Activated naive CD4-positive, alpha-beta T cell treated with anti-CD3 and anti-CD28 coated beads, Interleukin-2, amount 10 ng/mL, durations not matched to agents 7 days and 5 days (primary cell): ENCODE measurements at regions not wholly inside any gene's neighbourhood (a gene's known extent, or its start where the extent isn't known, plus 50 kb on each side); places are given as distances from the start of the nearest gene placed in this dataset.

Experiments
- CTCF ChIA-PET: fragments of 350-600 bp; sonication (Branson Sonifier 250); formaldehyde crosslinking; loops from one replicate; lab custom pipeline; 2021; ENCODE audit warnings: antibody characterized with exemption; lab: Charles Lee
- DNase-seq: peaks from one replicate; pipeline ENCODE4 v3.0.0-alpha.2; 2020
- H3K27ac Mint-ChIP-seq: one replicate; pipeline ENCODE4 v1.8.0; 2021; ENCODE audit warnings: mild to moderate bottlenecking, moderate library complexity, mixed read lengths
- H3K27me3 Mint-ChIP-seq: one replicate; pipeline ENCODE4 v1.8.0; 2021; ENCODE audit warnings: mild to moderate bottlenecking, mixed read lengths
- H3K36me3 Mint-ChIP-seq: one replicate; pipeline ENCODE4 v1.8.0; 2021; ENCODE audit warnings: mixed read lengths
- H3K4me1 Mint-ChIP-seq: one replicate; pipeline ENCODE4 v1.8.0; 2021; ENCODE audit warnings: mixed read lengths
- H3K4me3 Mint-ChIP-seq: one replicate; pipeline ENCODE4 v1.8.0; 2021; ENCODE audit warnings: mild to moderate bottlenecking, moderate library complexity, mixed read lengths
- H3K9me3 Mint-ChIP-seq: one replicate; pipeline ENCODE4 v1.8.0; 2021; ENCODE audit warnings: mixed read lengths

DNA sequence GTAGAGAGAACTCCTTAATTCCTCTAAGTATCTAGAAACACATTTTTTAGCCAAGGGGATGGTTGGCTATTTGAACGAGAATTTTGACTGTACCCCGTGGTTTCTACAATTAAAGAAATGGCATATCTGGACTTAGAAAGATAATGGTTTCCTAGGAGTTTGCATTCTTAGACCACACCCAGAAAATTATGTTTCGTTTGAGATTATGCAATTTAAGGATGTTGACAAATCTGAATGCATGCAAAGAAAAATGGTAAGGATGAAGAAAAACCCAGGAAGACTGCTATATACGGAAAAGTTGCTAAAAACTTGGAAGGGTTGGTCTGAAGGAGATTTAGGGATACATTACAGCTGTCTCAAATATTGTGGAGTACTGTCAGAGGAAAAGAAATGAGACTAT is 538.5 kb upstream of the WWC1 start:
- Mint-ChIP-seq H3K27me3 (no peaks in the 10 kb centered on the region), H3K36me3 (no peaks in the 10 kb centered on the region), H3K4me1 (no peaks in the 10 kb centered on the region), H3K4me3 (no peak overlapping the region), H3K9me3 (no peaks in the 10 kb centered on the region), H3K27ac (no peak overlapping the region)
- CTCF ChIA-PET, result no interaction called here
- DNase-seq, result no peak

DNA sequence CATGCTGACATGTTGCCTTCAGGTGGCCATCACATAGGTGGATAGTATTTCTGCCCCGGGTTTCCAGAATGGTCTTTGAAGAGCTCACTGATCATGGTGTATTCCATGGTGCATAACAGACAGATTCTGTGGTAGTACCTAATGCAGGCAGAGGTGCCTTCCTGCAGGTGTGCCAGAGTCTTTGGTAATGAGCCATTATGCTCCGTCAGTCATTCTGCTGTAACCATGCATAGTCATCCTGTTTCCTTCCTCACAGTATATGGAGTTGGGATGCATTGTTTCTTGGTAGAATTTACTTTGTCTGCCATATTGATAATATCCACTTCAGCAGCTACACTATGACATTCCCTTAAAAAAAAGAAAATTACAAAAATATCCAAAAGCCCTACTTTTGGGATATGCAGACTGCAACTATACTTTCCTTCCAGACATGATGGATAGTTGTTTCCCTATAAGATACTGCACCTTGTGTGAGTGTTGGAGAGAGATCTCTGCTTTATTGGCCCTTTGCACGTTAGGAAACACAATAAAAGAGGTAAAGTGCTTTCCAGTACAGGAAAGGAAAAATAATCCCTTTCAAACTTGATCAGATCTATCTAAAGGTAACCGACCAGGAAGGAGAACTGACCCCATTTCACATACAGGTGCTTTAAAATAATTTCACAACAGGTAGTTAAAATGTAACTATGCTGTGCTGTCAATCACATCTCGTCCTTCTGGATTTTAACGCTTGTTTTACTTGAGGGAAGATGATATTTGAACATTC is 537.5 kb upstream of the WWC1 start:
- CTCF ChIA-PET, result no interaction called here
- Mint-ChIP-seq H3K36me3 (no peaks in the 10 kb centered on the region), H3K9me3 (no peaks in the 10 kb centered on the region), H3K4me3 (no peak overlapping the region), H3K4me1 (no peaks in the 10 kb centered on the region), H3K27me3 (no peaks in the 10 kb centered on the region), H3K27ac (no peak overlapping the region)
- no peak for DNase-seq

GRCh38 chr5:167754501-167755021 is 536.9 kb upstream of the WWC1 start:
- Mint-ChIP-seq H3K4me1 (no peaks in the 10 kb centered on the region), H3K27ac (no peak overlapping the region), H3K27me3 (no peaks in the 10 kb centered on the region), H3K4me3 (no peak overlapping the region), H3K9me3 (no peaks in the 10 kb centered on the region), H3K36me3 (no peaks in the 10 kb centered on the region)
- CTCF ChIA-PET, result no interaction called here
- DNase-seq, result no peak

GRCh38 chr5:167755420-167755819 is 536.0 kb upstream of the WWC1 start:
- Mint-ChIP-seq H3K27me3 (no peaks in the 10 kb centered on the region), H3K9me3 (no peaks in the 10 kb centered on the region)
- DNase-seq, result no peak

DNA sequence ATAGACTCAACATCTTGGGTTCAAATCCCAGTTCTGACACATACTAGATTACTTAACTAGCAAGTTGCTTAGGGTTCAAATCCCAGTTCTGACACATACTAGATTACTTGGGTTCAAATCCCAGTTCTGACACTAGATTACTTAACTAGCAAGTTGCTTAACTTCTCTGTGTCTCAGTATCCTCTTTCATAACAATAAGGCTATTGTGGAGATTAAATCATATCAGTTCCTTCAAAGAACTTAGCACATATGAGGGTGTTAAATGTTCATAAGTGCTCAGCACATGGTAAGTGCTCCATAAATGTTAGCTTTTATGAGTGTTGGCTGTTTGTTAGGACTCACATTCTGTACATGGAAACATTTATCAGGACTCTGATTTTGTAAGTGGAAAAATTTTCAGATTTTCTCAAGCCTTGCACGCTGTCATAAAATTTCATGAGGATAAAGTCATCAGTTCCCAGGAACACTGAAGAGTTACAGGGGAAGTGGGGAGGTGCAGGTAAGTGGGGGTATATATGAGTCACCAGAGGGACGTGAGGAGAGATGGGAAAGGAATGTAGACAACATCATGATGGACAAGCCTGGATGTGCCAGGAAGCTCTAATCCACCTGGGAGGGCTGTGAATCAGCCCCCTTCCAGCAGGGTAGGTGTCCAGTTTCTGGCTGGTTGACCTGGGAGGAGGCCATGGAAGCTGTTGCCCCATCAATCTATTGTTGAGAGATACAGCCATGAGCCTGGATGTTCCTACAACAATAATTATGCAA is 532.2 kb upstream of the WWC1 start:
- Mint-ChIP-seq H3K27ac (no peak overlapping the region), H3K4me1 (no peaks in the 10 kb centered on the region), H3K36me3 (no peaks in the 10 kb centered on the region), H3K27me3 (no peaks in the 10 kb centered on the region), H3K4me3 (no peak overlapping the region), H3K9me3 (no peaks in the 10 kb centered on the region)
- DNase-seq, result no peak
- CTCF ChIA-PET, result interaction anchor here (0.9 kb wide), 1 partner anchor 21 kb away, joined by 3 read pairs; no protein-coding TSS in a partner anchor

More at GRCh38 chr5:167755420-167755819, 536.0 kb upstream of the WWC1 start:
- no peak overlapping the region for H3K27ac Mint-ChIP-seq
- H3K4me3 Mint-ChIP-seq, result no peak overlapping the region
- H3K4me1 Mint-ChIP-seq, result no peaks in the 10 kb centered on the region
- H3K36me3 Mint-ChIP-seq, result no peaks in the 10 kb centered on the region
- CTCF ChIA-PET, result no interaction called here

DNA sequence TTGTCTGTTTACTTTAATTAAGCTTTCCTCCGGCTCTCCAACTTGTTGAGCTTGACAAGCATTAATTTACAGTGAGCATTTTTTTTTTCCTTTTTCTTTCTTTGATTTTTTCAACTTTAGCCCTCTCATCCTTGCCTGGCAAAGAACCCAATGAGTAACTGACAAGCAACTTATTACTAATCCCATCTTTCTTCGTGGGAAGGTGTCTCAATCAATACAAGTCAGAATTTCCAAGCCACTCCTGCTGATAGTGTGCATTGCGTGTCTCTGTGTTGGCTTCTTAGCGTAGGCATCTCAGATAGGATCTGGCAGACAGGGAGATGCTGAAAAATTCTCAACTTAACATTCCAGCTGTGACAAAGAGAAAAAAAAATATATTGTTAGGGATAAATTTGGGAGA is 527.7 kb upstream of the WWC1 start:
- Mint-ChIP-seq H3K36me3 (no peaks in the 10 kb centered on the region), H3K4me1 (no peaks in the 10 kb centered on the region), H3K9me3 (no peaks in the 10 kb centered on the region), H3K4me3 (no peak overlapping the region), H3K27ac (no peak overlapping the region), H3K27me3 (no peaks in the 10 kb centered on the region)
- no peak for DNase-seq
- CTCF ChIA-PET, result no interaction called here

DNA sequence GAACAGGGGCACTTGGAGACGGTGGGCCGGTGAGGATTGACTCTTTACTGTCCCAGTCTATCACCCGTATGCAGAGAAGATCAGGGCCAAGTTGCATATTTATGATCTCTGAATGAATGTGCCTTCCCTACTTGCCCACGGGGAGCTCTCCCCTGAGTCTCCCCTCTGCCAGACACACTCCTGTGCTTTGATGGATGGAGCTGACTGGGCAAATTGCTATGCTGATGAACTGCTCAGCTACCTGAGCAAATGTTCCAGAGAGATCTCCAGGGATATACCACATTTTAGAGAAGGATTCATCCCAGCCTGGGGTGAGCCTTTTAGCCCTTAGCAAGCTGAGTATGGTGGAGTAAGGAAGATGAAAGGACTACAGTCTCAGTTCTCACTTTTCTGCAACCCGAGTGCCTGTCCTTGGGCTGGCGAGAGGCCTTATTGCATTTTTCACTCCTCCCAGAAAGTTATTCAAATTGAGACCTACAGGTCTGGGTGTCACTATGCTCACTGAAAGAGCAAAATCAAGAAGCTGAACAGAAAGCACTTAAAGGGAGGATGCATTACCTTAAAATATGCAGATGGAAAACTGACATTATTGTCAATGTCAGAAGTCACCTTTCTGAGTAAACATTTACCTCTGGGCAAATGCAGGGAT is 526.7 kb upstream of the WWC1 start:
- DNase-seq, result no peak
- H3K4me1 Mint-ChIP-seq, result no peaks in the 10 kb centered on the region
- no peak overlapping the region for H3K4me3 Mint-ChIP-seq
- no peaks in the 10 kb centered on the region for H3K9me3 Mint-ChIP-seq
- H3K36me3 Mint-ChIP-seq, result no peaks in the 10 kb centered on the region
- H3K27ac Mint-ChIP-seq, result no peak overlapping the region
- CTCF ChIA-PET, result no interaction called here
- no peaks in the 10 kb centered on the region for H3K27me3 Mint-ChIP-seq

DNA sequence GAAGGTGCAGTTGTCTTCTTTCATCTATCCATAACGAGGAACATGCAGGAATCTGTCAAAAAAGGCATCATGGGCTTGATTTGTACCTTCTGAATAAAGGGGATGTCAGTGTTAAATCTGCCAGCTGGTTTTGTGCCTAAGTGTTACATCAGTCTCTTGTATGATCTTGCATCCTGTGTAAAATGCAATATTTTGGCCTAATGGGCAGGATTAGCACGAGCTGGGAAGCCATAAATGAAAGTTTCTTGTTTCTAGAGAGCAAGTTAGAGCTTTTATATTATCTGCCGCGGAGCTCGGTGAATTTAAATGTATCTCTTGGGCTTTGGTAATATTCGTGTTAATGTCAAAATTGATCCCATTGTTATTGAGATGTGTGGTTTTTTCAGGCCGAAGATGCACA is 526.1 kb upstream of the WWC1 start:
- Mint-ChIP-seq H3K4me3 (no peak overlapping the region), H3K27ac (no peak overlapping the region), H3K9me3 (no peaks in the 10 kb centered on the region), H3K27me3 (no peaks in the 10 kb centered on the region), H3K36me3 (no peaks in the 10 kb centered on the region), H3K4me1 (no peaks in the 10 kb centered on the region)
- DNase-seq, result no peak
- CTCF ChIA-PET, result no interaction called here

DNA sequence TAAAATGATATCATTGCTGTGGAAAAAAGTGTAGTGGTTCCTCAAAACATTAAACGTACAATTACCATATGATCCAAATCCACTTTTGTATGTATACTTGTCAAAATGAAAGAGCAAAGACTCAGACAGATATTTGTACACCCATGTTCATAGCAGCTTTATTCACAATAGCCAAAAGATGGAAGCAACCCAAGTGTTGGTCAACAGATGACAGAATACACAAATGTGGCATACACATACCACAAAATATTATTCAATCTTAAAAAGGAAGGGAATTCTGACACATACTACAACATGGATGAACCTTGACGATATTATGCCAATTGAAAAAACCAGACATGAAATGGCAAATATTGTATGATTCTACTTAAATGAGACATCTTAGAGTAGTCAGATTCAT is 524.5 kb upstream of the WWC1 start:
- no peak overlapping the region for H3K27ac Mint-ChIP-seq
- no peaks in the 10 kb centered on the region for H3K36me3 Mint-ChIP-seq
- no peak for DNase-seq
- H3K4me3 Mint-ChIP-seq, result no peak overlapping the region
- H3K27me3 Mint-ChIP-seq, result no peaks in the 10 kb centered on the region
- CTCF ChIA-PET, result no interaction called here
- H3K9me3 Mint-ChIP-seq, result no peaks in the 10 kb centered on the region
- no peaks in the 10 kb centered on the region for H3K4me1 Mint-ChIP-seq

DNA sequence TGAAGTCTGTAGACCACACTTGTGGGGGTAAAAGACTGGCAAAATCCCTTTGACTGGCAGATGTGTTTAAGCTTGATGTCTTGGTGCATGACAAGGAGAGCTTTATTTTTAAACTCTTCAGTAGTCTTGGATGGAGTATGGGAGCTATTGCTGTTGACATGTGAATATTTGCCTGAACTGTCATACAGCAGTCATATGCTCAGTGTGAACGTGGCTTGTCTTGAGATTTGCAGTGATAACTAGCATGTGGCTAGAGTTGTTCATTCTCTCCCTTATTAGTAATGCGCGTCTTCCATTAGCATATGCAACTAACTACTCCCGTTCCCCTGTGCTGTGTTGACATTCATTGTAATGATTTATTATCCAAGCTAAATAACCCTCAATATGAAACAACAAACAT is 523.6 kb upstream of the WWC1 start:
- H3K4me1 Mint-ChIP-seq, result no peaks in the 10 kb centered on the region
- H3K36me3 Mint-ChIP-seq, result no peaks in the 10 kb centered on the region
- H3K27me3 Mint-ChIP-seq, result no peaks in the 10 kb centered on the region
- CTCF ChIA-PET, result no interaction called here
- no peak overlapping the region for H3K4me3 Mint-ChIP-seq
- H3K9me3 Mint-ChIP-seq, result no peaks in the 10 kb centered on the region
- H3K27ac Mint-ChIP-seq, result no peak overlapping the region
- no peak for DNase-seq

DNA sequence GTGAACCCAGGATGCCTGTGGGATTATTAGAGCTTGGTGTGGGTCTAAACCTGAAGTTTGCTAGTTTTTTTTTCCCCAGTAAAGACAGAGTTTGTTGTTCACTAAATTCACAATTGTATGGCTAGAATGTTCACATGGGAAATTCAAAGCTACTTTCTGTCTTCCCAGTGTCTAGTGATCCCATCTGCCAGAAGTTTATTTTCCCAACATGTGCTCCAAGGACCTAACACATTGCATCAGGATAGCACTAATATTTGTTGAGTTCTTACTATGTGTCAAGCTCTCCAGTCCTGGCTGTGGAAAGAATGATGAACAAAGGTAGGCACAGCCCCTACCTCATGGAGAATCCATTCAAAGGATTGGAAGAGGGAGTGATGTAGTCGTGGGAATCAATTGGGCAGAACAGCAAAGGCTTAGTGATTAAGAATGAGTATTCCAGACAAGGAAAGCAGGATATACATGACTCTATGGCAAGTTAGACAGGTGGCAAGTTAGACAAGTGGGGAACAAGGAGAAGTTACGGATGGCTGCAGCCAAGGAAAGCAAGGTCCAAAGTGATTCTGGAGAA is 521.5 kb upstream of the WWC1 start:
- Mint-ChIP-seq H3K36me3 (no peaks in the 10 kb centered on the region), H3K27ac (no peak overlapping the region), H3K9me3 (no peaks in the 10 kb centered on the region), H3K27me3 (no peaks in the 10 kb centered on the region), H3K4me1 (no peaks in the 10 kb centered on the region), H3K4me3 (no peak overlapping the region)
- no peak for DNase-seq
- CTCF ChIA-PET, result no interaction called here

DNA sequence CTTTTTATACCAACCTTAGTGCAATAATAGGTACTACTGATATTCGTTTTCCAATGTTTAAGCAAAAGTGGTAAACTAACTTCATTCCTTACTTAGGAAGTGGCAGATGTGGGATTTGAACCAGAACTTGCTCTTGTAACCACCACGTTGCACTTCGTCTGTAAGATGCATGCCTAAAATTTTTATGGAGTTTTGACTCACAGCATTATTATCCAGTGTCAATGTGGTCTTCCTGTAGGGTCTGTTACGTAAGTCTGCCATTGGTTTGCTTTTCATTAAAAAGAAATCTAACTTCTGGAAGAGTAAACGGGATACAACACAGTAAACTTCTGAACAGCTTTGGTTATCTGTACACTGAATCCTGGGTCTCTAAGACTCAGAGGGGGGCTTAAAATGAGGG is 521.0 kb upstream of the WWC1 start:
- Mint-ChIP-seq H3K4me1 (no peaks in the 10 kb centered on the region), H3K36me3 (no peaks in the 10 kb centered on the region), H3K27ac (no peak overlapping the region), H3K27me3 (no peaks in the 10 kb centered on the region), H3K9me3 (no peaks in the 10 kb centered on the region), H3K4me3 (no peak overlapping the region)
- DNase-seq, result no peak
- CTCF ChIA-PET, result no interaction called here

DNA sequence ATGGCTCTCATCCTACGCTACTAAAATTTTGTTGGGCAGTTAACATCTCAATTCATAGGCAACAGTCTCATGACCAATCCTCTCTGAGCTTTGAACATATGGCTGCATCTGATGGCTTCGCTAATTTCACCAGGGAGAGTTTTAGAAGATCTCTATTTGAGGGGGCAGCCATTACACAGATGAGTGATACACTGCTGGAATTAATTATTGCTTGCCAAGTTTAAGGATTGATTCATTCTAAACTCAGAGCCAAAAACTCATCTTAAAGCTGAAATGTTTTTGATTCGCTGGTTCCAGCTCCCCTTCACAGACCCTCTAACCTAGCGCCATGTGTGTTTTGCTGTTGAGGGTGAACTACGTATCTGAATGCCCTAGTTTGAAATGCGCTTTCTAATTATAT is 519.9 kb upstream of the WWC1 start:
- CTCF ChIA-PET, result no interaction called here
- Mint-ChIP-seq H3K4me3 (no peak overlapping the region), H3K27me3 (no peaks in the 10 kb centered on the region), H3K4me1 (no peaks in the 10 kb centered on the region), H3K9me3 (no peaks in the 10 kb centered on the region), H3K36me3 (no peaks in the 10 kb centered on the region), H3K27ac (no peak overlapping the region)
- no peak for DNase-seq

DNA sequence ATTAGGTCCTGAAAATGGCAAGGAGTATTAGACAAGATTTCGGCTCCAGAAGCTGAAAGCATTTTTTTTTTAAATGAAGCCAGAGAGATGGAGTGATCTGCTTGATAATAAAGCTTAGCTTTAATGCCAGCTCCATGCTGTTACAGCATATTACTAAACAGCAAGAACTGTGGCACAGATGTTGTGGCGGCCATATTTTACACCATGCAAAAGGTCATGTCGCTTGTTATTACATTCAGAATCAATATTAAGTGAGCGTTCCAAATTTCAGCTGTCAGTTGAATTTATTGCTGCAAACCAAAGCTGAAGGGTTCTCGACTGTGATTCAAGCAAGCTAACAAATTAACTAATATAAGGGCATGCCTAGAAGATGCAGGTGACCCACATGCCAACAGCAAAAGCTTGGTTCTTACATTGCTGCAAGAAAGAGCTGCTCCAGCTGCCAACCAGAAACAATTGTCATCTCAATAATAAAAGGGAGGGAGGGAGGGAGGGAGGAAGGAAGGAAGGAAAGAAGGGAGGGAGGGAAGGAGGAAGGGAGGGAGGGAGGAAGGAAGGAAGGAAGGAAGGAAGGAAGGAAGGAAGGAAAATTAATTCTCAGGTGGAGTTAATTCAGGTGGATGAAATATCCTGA is 517.7 kb upstream of the WWC1 start:
- no peaks in the 10 kb centered on the region for H3K4me1 Mint-ChIP-seq
- no peaks in the 10 kb centered on the region for H3K36me3 Mint-ChIP-seq
- no peak for DNase-seq
- no peak overlapping the region for H3K27ac Mint-ChIP-seq
- H3K9me3 Mint-ChIP-seq, result no peaks in the 10 kb centered on the region
- no peak overlapping the region for H3K4me3 Mint-ChIP-seq
- CTCF ChIA-PET, result no interaction called here
- H3K27me3 Mint-ChIP-seq, result no peaks in the 10 kb centered on the region
